Breast epithelium (tissue), 4 donors: ENCODE measurements at regions not wholly inside any gene's neighbourhood (a gene's known extent, or its start where the extent isn't known, plus 50 kb on each side); places are given as distances from the start of the nearest gene placed in this dataset.

Experiments used
- DNase-seq, 2 donors: peaks; one replicate each; pipeline ENCODE4 v3.0.0-alpha.2; 2019; ENCODE audit warnings: low spot score in 2 of 2
- H3K27ac ChIP-seq, 2 donors: fragments of 200-600 bp; sonication (generic) in 1 of 2; one replicate each; pipeline ENCODE4 v1.5.1; 2016 to 2019; ENCODE audit warnings: mild to moderate bottlenecking in 1 of 2
- H3K27me3 ChIP-seq, 2 donors: fragments of 200-600 bp; sonication (generic) in 1 of 2; one replicate each; pipeline versions ENCODE4 v1.5.1 to v1.6.0; 2017 to 2019; ENCODE audit warnings: control low read depth in 1 of 2, mild to moderate bottlenecking in 1 of 2
- H3K36me3 ChIP-seq: fragments of 200-600 bp; one replicate; pipeline ENCODE4 v1.5.1; 2019
- H3K4me1 ChIP-seq, 2 donors: fragments of 200-600 bp; sonication (generic); one replicate each; pipeline ENCODE4 v1.5.1; 2016 to 2019; ENCODE audit warnings: control low read depth in 1 of 2
- H3K4me3 ChIP-seq, 3 donors: fragments of 200-600 bp; sonication (generic); 1 replicate in 2 of 3; 2 replicates in 1 of 3; pipeline ENCODE4 v1.5.1; 2016 to 2019; ENCODE audit warnings: mild to moderate bottlenecking in 3 of 3, moderate library complexity in 2 of 3
- H3K9me3 ChIP-seq, 2 donors: fragments of 200-600 bp; sonication (generic) in 1 of 2; one replicate each; pipeline ENCODE4 v1.5.1; 2016 to 2019; ENCODE audit warnings: control low read depth in 1 of 2
- POLR2A ChIP-seq: fragments of 450-650 bp; IDR thresholded peaks from one replicate; pipeline ENCODE4 v1.6.1; 2016; ENCODE audit warnings: antibody characterized with exemption, mild to moderate bottlenecking, moderate library complexity
- POLR2AphosphoS5 ChIP-seq, 3 donors: sonication (generic); formaldehyde crosslinking; IDR thresholded peaks; one replicate each; pipeline ENCODE4 v1.6.1; 2017; ENCODE audit warnings: antibody characterized with exemption in 3 of 3
- intact Hi-C: fragments of 100-400 bp; cut with DNase I; formaldehyde crosslinking; loops from one replicate; pipeline ENCODE4 v1.15.1; 2023; ENCODE audit warnings: low total_unique reads
- TF ChIP-seq, protein P1 (sequence below), 3 donors: fragments of 450-650 bp; IDR thresholded peaks; one replicate each; pipeline ENCODE4 v1.5.1; 2016 to 2017; ENCODE audit warnings: antibody characterized with exemption in 3 of 3, mild to moderate bottlenecking in 3 of 3, moderate library complexity in 3 of 3

GRCh38 chr12:47415054-47415453, 290.8 kb downstream of the RPAP3 start:
- TF ChIP-seq, protein P1, sequence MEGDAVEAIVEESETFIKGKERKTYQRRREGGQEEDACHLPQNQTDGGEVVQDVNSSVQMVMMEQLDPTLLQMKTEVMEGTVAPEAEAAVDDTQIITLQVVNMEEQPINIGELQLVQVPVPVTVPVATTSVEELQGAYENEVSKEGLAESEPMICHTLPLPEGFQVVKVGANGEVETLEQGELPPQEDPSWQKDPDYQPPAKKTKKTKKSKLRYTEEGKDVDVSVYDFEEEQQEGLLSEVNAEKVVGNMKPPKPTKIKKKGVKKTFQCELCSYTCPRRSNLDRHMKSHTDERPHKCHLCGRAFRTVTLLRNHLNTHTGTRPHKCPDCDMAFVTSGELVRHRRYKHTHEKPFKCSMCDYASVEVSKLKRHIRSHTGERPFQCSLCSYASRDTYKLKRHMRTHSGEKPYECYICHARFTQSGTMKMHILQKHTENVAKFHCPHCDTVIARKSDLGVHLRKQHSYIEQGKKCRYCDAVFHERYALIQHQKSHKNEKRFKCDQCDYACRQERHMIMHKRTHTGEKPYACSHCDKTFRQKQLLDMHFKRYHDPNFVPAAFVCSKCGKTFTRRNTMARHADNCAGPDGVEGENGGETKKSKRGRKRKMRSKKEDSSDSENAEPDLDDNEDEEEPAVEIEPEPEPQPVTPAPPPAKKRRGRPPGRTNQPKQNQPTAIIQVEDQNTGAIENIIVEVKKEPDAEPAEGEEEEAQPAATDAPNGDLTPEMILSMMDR (IDR thresholded peaks at IDR 0.05), result no peak
- TF ChIP-seq POLR2AphosphoS5 (IDR thresholded peaks at IDR 0.05), result no peak
- TF ChIP-seq POLR2A, result no peak
- no peaks in the 10 kb centered on the region for H3K9me3 ChIP-seq
- H3K4me3 ChIP-seq, result no peak overlapping the region
- no peaks in the 10 kb centered on the region for H3K36me3 ChIP-seq
- H3K27me3 ChIP-seq, result no peaks in the 10 kb centered on the region
- no peaks in the 10 kb centered on the region for H3K4me1 ChIP-seq
- DNase-seq, result no peak
- H3K27ac ChIP-seq, result no peak overlapping the region
- intact Hi-C loops, result no loop called here

- Histone ChIP-seq H3K27me3 (no peaks in the 10 kb centered on the region), H3K9me3 (no peaks in the 10 kb centered on the region), H3K4me1 (no peaks in the 10 kb centered on the region), H3K36me3 (no peaks in the 10 kb centered on the region), H3K4me3 (no peak overlapping the region), H3K27ac (no peak overlapping the region)
- DNase-seq, result no peak
- TF ChIP-seq POLR2AphosphoS5 (IDR thresholded peaks at IDR 0.05), result no peak
- no peak for TF ChIP-seq POLR2A
- TF ChIP-seq, protein P1 (IDR thresholded peaks at IDR 0.05), result no peak
- intact Hi-C loops, result no loop called here
These were observed 291.3 kb downstream of the RPAP3 start for GRCh38 chr12:47414511-47414910.

- Histone ChIP-seq H3K27ac (no peak overlapping the region), H3K36me3 (no peaks in the 10 kb centered on the region), H3K9me3 (no peaks in the 10 kb centered on the region), H3K4me3 (no peak overlapping the region), H3K27me3 (no peaks in the 10 kb centered on the region), H3K4me1 (no peaks in the 10 kb centered on the region)
- intact Hi-C loops, result no loop called here
- DNase-seq, result no peak
- TF ChIP-seq, protein P1 (IDR thresholded peaks at IDR 0.05), result no peak
- TF ChIP-seq POLR2A (no peak), POLR2AphosphoS5 (IDR thresholded peaks at IDR 0.05) (no peak)
These were observed 292.0 kb downstream of the RPAP3 start for GRCh38 chr12:47413806-47414205.

GRCh38 chr12:47412601-47413236, 293.1 kb downstream of the RPAP3 start:
- Histone ChIP-seq H3K4me1 (no peaks in the 10 kb centered on the region), H3K36me3 (no peaks in the 10 kb centered on the region), H3K4me3 (no peak overlapping the region), H3K27me3 (no peaks in the 10 kb centered on the region), H3K9me3 (no peaks in the 10 kb centered on the region), H3K27ac (no peak overlapping the region)
- TF ChIP-seq, protein P1 (IDR thresholded peaks at IDR 0.05), result no peak
- TF ChIP-seq POLR2AphosphoS5 (IDR thresholded peaks at IDR 0.05) (no peak), POLR2A (no peak)
- intact Hi-C loops, result no loop called here
- DNase-seq, result no peak

DNA sequence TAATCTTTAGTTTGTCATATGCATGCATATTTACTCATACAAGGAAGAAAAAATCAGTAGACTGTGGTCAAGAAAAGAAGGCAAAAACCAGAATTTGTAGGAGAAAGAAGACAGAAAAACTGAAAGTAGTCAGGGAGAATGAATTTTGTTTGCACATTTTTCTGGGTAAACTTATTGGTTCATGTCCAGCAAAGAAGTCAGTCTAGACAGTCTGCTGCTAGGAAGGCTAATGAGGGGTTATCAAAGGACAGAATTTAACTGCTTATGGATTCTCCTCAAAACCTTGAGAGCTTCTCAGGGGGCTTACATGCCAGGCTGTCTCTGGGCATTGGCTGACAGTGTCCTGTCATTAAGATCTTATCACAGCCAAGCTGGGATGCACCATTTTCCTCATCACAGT, 293.9 kb downstream of the RPAP3 start:
- H3K27me3 ChIP-seq, result no peaks in the 10 kb centered on the region
- H3K9me3 ChIP-seq, result no peaks in the 10 kb centered on the region
- DNase-seq, result no peak
- H3K4me3 ChIP-seq, result no peak overlapping the region
- intact Hi-C loops, result no loop called here
- no peaks in the 10 kb centered on the region for H3K36me3 ChIP-seq
- no peak for TF ChIP-seq POLR2A
- TF ChIP-seq, protein P1 (IDR thresholded peaks at IDR 0.05), result no peak
- no peak for TF ChIP-seq POLR2AphosphoS5 (IDR thresholded peaks at IDR 0.05)
- H3K27ac ChIP-seq, result no peak overlapping the region
- H3K4me1 ChIP-seq, result no peaks in the 10 kb centered on the region
